ENCODE measurements at regions not wholly inside any gene's neighbourhood (a gene's known extent, or its start where the extent isn't known, plus 50 kb on each side); places are given as distances from the start of the nearest gene placed in this dataset.

GRCh38 chr15:95468820-95469219 is 861.7 kb upstream of the NR2F2 start:
- no peaks in the 10 kb centered on the region for H3K9me3 ChIP-seq (ENCODE audit: insufficient read depth, low read depth, low read length)
- no peak overlapping the region for H3K4me3 ChIP-seq (ENCODE audit: low read length)
- H3K27ac ChIP-seq (ENCODE audit: low read length): no peak overlapping the region
- H3K36me3 ChIP-seq (ENCODE audit: insufficient read depth, low read depth, low read length): no peaks in the 10 kb centered on the region
- H3K9ac ChIP-seq (ENCODE audit: low read depth, low read length): no peak overlapping the region
- H3K27me3 ChIP-seq (ENCODE audit: insufficient read depth, low read length): no peaks in the 10 kb centered on the region
- H3K4me1 ChIP-seq (ENCODE audit: insufficient read depth, low read length): no peaks in the 10 kb centered on the region

GRCh38 chr15:95469496-95470000 is 861.0 kb upstream of the NR2F2 start:
- no peaks in the 10 kb centered on the region for H3K36me3 ChIP-seq (ENCODE audit: insufficient read depth, low read depth, low read length)
- no peaks in the 10 kb centered on the region for H3K9me3 ChIP-seq (ENCODE audit: insufficient read depth, low read depth, low read length)
- H3K27me3 ChIP-seq (ENCODE audit: insufficient read depth, low read length): no peaks in the 10 kb centered on the region
- no peaks in the 10 kb centered on the region for H3K4me1 ChIP-seq (ENCODE audit: insufficient read depth, low read length)
- no peak overlapping the region for H3K4me3 ChIP-seq (ENCODE audit: low read length)
- no peak overlapping the region for H3K9ac ChIP-seq (ENCODE audit: low read depth, low read length)
- no peak overlapping the region for H3K27ac ChIP-seq (ENCODE audit: low read length)

GRCh38 chr15:95470529-95470928 is 860.0 kb upstream of the NR2F2 start:
- H3K4me3 ChIP-seq (ENCODE audit: low read length): no peak overlapping the region
- no peak overlapping the region for H3K9ac ChIP-seq (ENCODE audit: low read depth, low read length)
- no peaks in the 10 kb centered on the region for H3K9me3 ChIP-seq (ENCODE audit: insufficient read depth, low read depth, low read length)
- H3K27me3 ChIP-seq (ENCODE audit: insufficient read depth, low read length): no peaks in the 10 kb centered on the region
- H3K4me1 ChIP-seq (ENCODE audit: insufficient read depth, low read length): no peaks in the 10 kb centered on the region
- no peaks in the 10 kb centered on the region for H3K36me3 ChIP-seq (ENCODE audit: insufficient read depth, low read depth, low read length)
- no peak overlapping the region for H3K27ac ChIP-seq (ENCODE audit: low read length)

GRCh38 chr15:95470997-95471689 is 859.4 kb upstream of the NR2F2 start:
- no peak overlapping the region for H3K27ac ChIP-seq (ENCODE audit: low read length)
- no peaks in the 10 kb centered on the region for H3K4me1 ChIP-seq (ENCODE audit: insufficient read depth, low read length)
- H3K36me3 ChIP-seq (ENCODE audit: insufficient read depth, low read depth, low read length): no peaks in the 10 kb centered on the region
- no peaks in the 10 kb centered on the region for H3K9me3 ChIP-seq (ENCODE audit: insufficient read depth, low read depth, low read length)
- H3K4me3 ChIP-seq (ENCODE audit: low read length): no peak overlapping the region
- H3K9ac ChIP-seq (ENCODE audit: low read depth, low read length): no peak overlapping the region
- no peaks in the 10 kb centered on the region for H3K27me3 ChIP-seq (ENCODE audit: insufficient read depth, low read length)

- Histone ChIP-seq H3K4me1 (ENCODE audit: insufficient read depth, low read length) (no peaks in the 10 kb centered on the region), H3K4me3 (ENCODE audit: low read length) (no peak overlapping the region), H3K27me3 (ENCODE audit: insufficient read depth, low read length) (no peaks in the 10 kb centered on the region), H3K27ac (ENCODE audit: low read length) (no peak overlapping the region), H3K9me3 (ENCODE audit: insufficient read depth, low read depth, low read length) (no peaks in the 10 kb centered on the region), H3K36me3 (ENCODE audit: insufficient read depth, low read depth, low read length) (no peaks in the 10 kb centered on the region), H3K9ac (ENCODE audit: low read depth, low read length) (no peak overlapping the region)
Observed at GRCh38 chr15:95471690-95472086, 858.8 kb upstream of the NR2F2 start.

- Histone ChIP-seq H3K27ac (ENCODE audit: low read length) (no peak overlapping the region), H3K27me3 (ENCODE audit: insufficient read depth, low read length) (no peaks in the 10 kb centered on the region), H3K9me3 (ENCODE audit: insufficient read depth, low read depth, low read length) (no peaks in the 10 kb centered on the region), H3K9ac (ENCODE audit: low read depth, low read length) (no peak overlapping the region), H3K36me3 (ENCODE audit: insufficient read depth, low read depth, low read length) (no peaks in the 10 kb centered on the region), H3K4me1 (ENCODE audit: insufficient read depth, low read length) (no peaks in the 10 kb centered on the region), H3K4me3 (ENCODE audit: low read length) (no peak overlapping the region)
Observed at GRCh38 chr15:95475067-95475466, 855.4 kb upstream of the NR2F2 start.

GRCh38 chr15:95479308-95479707 is 851.2 kb upstream of the NR2F2 start:
- H3K9ac ChIP-seq (ENCODE audit: low read depth, low read length): no peak overlapping the region
- H3K4me3 ChIP-seq (ENCODE audit: low read length): no peak overlapping the region
- H3K36me3 ChIP-seq (ENCODE audit: insufficient read depth, low read depth, low read length): no peaks in the 10 kb centered on the region
- no peaks in the 10 kb centered on the region for H3K4me1 ChIP-seq (ENCODE audit: insufficient read depth, low read length)
- no peaks in the 10 kb centered on the region for H3K9me3 ChIP-seq (ENCODE audit: insufficient read depth, low read depth, low read length)
- H3K27me3 ChIP-seq (ENCODE audit: insufficient read depth, low read length): no peaks in the 10 kb centered on the region
- H3K27ac ChIP-seq (ENCODE audit: low read length): no peak overlapping the region

GRCh38 chr15:95485367-95485766 is 845.1 kb upstream of the NR2F2 start:
- no peak overlapping the region for H3K27ac ChIP-seq (ENCODE audit: low read length)
- no peak overlapping the region for H3K4me3 ChIP-seq (ENCODE audit: low read length)
- H3K9me3 ChIP-seq (ENCODE audit: insufficient read depth, low read depth, low read length): peaks cover 4% of the 10 kb centered on the region; the same call in 1 of the 2 replicates
- H3K9ac ChIP-seq (ENCODE audit: low read depth, low read length): no peak overlapping the region
- no peaks in the 10 kb centered on the region for H3K27me3 ChIP-seq (ENCODE audit: insufficient read depth, low read length)
- H3K4me1 ChIP-seq (ENCODE audit: insufficient read depth, low read length): no peaks in the 10 kb centered on the region
- no peaks in the 10 kb centered on the region for H3K36me3 ChIP-seq (ENCODE audit: insufficient read depth, low read depth, low read length)

- Histone ChIP-seq H3K36me3 (ENCODE audit: insufficient read depth, low read depth, low read length) (no peaks in the 10 kb centered on the region), H3K4me1 (ENCODE audit: insufficient read depth, low read length) (no peaks in the 10 kb centered on the region), H3K9ac (ENCODE audit: low read depth, low read length) (no peak overlapping the region), H3K27ac (ENCODE audit: low read length) (no peak overlapping the region), H3K4me3 (ENCODE audit: low read length) (no peak overlapping the region), H3K27me3 (ENCODE audit: insufficient read depth, low read length) (no peaks in the 10 kb centered on the region), H3K9me3 (ENCODE audit: insufficient read depth, low read depth, low read length) (peaks cover 4% of the 10 kb centered on the region; the same call in 1 of the 2 replicates)
Observed at GRCh38 chr15:95486224-95486623, 844.3 kb upstream of the NR2F2 start.

GRCh38 chr15:95489103-95489502 is 841.4 kb upstream of the NR2F2 start:
- Histone ChIP-seq H3K4me1 (ENCODE audit: insufficient read depth, low read length) (no peaks in the 10 kb centered on the region), H3K4me3 (ENCODE audit: low read length) (no peak overlapping the region), H3K27ac (ENCODE audit: low read length) (no peak overlapping the region)

GRCh38 chr15:95492388-95493070 is 838.0 kb upstream of the NR2F2 start:
- Histone ChIP-seq H3K27me3 (ENCODE audit: insufficient read depth, low read length) (no peaks in the 10 kb centered on the region), H3K4me1 (ENCODE audit: insufficient read depth, low read length) (no peaks in the 10 kb centered on the region), H3K9me3 (ENCODE audit: insufficient read depth, low read depth, low read length) (no peaks in the 10 kb centered on the region), H3K36me3 (ENCODE audit: insufficient read depth, low read depth, low read length) (no peaks in the 10 kb centered on the region), H3K4me3 (ENCODE audit: low read length) (no peak overlapping the region), H3K27ac (ENCODE audit: low read length) (no peak overlapping the region), H3K9ac (ENCODE audit: low read depth, low read length) (no peak overlapping the region)

More at GRCh38 chr15:95489103-95489502, 841.4 kb upstream of the NR2F2 start:
- Histone ChIP-seq H3K36me3 (ENCODE audit: insufficient read depth, low read depth, low read length) (no peaks in the 10 kb centered on the region), H3K9ac (ENCODE audit: low read depth, low read length) (no peak overlapping the region), H3K27me3 (ENCODE audit: insufficient read depth, low read length) (no peaks in the 10 kb centered on the region), H3K9me3 (ENCODE audit: insufficient read depth, low read depth, low read length) (peaks cover 4% of the 10 kb centered on the region; the same call in 1 of the 2 replicates)

GRCh38 chr15:95494971-95495541 is 835.4 kb upstream of the NR2F2 start:
- no peaks in the 10 kb centered on the region for H3K36me3 ChIP-seq (ENCODE audit: insufficient read depth, low read depth, low read length)
- no peaks in the 10 kb centered on the region for H3K27me3 ChIP-seq (ENCODE audit: insufficient read depth, low read length)
- no peak overlapping the region for H3K27ac ChIP-seq (ENCODE audit: low read length)
- H3K9me3 ChIP-seq (ENCODE audit: insufficient read depth, low read depth, low read length): no peaks in the 10 kb centered on the region
- no peak overlapping the region for H3K4me3 ChIP-seq (ENCODE audit: low read length)
- H3K4me1 ChIP-seq (ENCODE audit: insufficient read depth, low read length): no peaks in the 10 kb centered on the region
- H3K9ac ChIP-seq (ENCODE audit: low read depth, low read length): no peak overlapping the region

Data from iPS-20b (cell line).